HG03095 (cell line): ENCODE measurements at regions not wholly inside any gene's neighbourhood (a gene's known extent, or its start where the extent isn't known, plus 50 kb on each side); places are given as distances from the start of the nearest gene placed in this dataset.

ENCODE experiments used
- ATAC-seq: cut with Tn5 transposase; IDR thresholded peaks from one replicate; pipeline ENCODE4 v1.9.1; 2021; ENCODE audit warnings: moderate library complexity; ENCODE audit not compliant: unreplicated experiment

GRCh38 chr14:101040538-101041442 is 137.3 kb upstream of the RTL1 start:
- no peak for ATAC-seq

DNA sequence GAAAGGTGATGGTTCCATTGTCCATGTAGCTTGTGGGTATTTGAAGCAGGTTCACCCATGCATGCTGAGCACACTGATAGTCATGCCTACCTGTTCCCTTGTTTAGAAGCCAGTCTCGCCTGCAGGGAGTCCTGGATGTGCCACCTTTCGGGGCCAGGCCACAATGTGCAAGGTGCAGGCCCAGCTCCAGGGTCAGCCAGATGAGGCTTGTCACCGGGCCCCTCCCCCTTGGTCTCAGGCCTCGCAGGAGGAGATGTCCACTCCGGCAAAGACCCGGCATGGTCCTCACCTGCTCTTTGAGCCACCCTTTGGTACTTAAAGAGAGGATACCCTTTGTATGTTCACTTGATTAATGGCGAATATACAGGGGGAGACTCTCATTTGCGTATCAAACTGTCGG is 140.4 kb upstream of the RTL1 start:
- ATAC-seq, result no peak

DNA sequence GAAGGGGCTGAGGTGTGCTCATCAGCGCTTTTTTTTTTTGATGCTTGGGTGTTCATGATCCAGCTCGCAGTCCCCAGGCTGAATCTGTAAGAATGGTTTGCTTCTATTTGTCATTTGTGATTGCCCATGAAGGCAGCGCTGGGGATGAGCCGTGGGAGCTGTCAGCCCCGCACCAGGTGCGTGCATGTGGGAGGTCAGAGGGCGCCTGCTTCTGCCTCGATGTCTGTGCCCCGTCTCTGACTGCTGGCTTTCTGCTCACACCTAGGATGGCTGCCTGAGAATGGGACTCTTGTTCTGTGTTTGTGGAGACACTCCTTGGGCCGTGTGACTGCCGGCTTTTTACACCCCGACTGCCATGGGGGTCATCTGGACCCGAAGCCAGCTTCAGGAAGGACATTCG is 141.2 kb upstream of the RTL1 start:
- no peak for ATAC-seq

DNA sequence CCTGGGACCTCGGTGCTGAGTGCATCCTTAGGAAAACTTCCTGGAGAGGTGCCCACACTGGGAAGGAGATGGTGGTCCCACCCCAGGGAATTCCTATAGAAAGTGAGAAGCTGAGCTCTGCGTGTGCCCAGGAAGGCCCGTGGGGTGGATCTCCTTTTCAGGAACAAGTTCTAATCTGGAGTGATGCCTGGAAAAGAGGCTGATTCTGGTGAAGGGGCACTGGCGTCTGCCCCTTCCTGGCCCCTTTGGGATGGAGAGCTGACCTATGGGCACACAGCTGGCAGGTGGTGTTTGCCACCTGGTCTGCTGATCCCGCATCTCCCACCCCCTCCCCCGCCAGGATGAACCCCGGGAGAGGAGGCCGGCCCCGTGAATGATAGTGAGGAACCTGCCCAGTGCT is 142.0 kb upstream of the RTL1 start:
- no peak for ATAC-seq

- no peak for ATAC-seq
Measured at GRCh38 chr14:101046071-101046470, 142.5 kb upstream of the RTL1 start.

DNA sequence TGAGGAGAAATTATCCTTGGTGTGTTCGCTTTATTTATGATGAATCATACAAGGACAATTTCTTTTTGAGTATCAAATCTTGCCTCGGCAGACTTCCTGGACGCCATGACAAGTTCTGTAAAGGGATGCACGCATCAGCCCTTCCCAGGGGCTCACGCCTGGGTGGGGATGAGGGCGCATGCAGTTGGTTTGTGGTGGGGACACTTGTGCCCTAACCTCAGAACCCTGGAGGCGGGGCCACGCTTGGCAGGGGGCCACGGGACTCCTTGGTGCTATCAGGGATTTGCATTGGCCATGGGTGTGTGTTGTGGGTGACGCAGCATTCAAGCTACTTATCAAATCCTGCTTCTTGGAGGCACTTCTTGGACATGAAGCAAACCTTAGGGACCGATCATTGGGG is 143.8 kb upstream of the RTL1 start:
- ATAC-seq, result no peak

- ATAC-seq, result no peak
Measured at GRCh38 chr14:101048766-101049165, 145.2 kb upstream of the RTL1 start.

GRCh38 chr14:101049511-101049910 is 146.0 kb upstream of the RTL1 start:
- no peak for ATAC-seq

DNA sequence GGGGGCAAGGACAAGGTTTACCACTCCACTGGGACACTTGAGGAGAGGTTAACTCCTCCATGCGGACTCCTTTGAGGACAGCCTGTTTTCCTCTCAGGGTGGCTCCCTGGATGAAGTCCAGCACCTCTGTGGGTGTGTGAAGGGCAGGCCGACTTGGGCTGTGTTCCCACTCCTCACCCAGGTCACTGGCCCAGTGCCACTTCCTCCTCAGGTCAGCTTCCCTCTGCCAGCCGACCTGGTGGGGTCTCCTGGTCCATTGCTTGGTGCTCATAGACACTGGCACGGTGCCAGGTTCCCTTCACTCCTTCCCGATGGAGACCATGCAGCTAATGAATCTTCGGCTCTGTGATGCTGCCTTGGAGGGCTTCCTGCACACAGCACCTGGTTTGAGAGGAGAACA is 146.4 kb upstream of the RTL1 start:
- ATAC-seq, result no peak

DNA sequence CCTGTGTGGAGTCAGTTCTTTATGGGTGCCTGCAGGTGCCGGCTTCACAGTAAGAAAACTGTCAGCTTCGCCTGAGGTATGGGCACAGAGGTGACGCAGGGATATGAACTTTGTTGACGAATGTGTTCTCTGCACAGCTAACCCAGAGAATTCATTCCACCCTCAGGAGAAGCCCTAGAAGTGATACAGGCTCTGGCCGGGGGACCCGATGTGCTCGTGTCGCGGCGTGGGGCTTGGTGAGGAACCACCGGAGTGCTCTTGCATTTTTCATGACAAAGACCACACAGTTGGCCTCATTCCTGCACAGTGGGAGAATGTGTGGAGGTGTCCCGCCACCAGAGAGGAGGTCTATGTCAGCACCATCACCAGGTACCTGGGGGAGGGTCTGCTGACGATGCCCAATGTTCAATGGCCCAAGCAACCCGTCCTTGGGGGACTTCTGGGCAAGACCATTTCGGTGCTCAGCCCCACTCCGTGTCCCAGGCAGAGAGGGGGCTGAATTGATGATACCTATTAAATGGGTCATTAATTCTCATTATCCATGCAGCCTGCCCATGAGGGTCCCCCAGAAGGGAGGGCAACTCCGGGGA is 147.5 kb upstream of the RTL1 start:
- ATAC-seq, result no peak

DNA sequence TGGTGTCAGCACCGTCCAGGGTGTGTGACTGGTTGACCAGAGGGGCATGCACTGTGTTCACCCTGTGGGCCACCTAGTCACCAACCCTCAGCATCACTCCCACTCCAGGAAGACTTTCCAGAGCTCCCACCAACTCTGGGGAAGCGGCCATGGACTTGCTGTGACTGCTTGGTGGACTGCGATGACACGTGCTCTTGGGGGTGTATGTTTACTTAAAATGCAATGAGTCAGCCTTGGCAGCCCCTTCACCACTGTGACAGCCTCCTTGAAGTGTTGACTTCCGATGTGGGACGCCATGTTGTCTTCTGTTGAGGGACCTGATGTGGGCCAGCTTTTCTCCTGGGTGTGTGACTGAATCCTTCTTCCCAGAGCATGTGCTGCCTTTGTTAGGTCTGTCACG is 151.1 kb upstream of the RTL1 start:
- no peak for ATAC-seq

- ATAC-seq, result no peak
Measured at GRCh38 chr14:101055106-101055662, 151.7 kb upstream of the RTL1 start.

DNA sequence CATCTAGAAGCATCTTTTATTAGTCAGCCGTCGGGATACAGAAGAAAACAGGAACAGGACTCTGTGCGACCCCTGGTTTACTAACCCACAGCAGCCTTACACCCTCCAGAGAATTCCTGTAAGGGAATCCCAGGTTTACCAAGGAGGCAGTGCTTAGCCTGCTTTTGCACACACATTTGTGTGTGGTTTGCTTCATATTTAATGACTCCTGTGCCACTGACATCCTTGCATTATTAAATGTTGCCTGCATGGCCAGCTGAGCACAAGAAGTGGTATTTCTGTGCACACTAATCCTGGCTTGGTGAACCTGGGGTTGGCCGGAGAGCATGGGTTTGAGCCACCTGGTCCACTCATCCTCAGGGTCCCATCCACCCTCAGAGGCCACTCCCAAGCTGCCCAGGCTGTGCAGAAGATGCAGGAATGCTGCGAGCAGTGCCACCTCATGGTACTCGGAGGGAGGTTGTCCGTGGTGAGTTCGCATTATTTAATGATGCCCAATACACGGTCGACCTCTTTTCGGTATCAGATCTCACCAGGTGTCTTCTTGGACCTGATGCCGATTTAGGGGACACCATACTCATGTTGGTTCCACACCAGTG is 152.4 kb upstream of the RTL1 start:
- ATAC-seq, result no peak

- no peak for ATAC-seq
Measured at GRCh38 chr14:101056446-101056845, 152.9 kb upstream of the RTL1 start.

DNA sequence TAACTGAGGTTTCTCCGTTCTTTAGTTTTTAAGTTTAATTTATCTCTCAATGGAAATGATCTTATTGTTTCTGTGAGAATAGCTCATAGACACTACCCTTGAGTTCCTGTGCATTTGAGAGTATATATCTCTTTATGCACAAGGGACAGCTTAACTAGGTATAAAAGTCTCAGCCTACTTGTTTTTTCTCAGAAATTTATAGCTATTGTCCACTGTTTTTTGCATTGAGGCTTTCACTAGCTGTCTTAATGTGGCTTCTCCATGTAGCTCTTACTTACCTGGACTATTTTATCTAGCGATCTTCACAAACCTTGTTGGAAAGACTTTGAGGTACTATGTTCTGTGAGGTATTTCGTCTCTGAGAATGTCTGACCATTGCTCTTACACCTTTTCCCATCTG is 153.9 kb upstream of the RTL1 start:
- ATAC-seq, result no peak

DNA sequence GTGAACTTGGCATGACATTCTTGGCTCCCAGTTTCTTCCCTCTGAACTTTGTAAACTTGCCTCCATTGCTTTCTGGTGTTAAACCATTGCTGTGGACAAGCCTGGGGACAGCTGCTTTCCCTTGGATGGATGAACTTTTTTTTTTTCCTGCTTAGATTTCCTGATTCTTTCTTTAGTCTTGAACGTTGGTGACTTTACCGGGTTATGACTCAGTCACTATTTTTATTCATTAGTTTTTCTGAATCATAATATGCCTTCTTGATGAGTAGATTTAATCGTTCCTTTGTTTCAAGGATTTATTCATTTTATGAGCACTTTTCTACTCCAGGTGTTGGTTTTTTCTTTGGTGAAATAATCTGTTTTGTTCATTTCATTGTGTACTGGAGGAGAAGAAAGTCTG is 155.0 kb upstream of the RTL1 start:
- no peak for ATAC-seq

DNA sequence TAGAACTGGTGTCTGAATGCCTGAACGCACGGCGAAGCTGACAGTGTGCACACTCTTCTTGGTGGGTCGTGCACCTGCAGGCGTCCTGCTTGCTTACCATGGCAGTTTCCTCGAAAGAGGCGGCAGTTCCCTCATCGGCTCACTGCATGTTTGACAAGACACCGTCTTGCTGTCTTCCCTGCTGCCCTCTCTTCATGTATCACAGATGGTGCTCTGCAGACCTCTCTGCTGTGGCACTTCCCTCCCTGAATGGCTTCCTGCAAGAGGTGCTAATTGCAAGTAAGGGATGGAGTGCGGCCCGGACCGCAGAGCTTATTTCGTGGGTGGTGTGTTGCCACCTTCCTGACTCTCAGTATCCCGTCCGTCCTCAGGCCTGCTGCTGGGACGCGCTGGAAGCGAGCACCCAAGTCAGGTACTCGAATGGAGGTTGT is 156.7 kb upstream of the RTL1 start:
- ATAC-seq, result no peak

DNA sequence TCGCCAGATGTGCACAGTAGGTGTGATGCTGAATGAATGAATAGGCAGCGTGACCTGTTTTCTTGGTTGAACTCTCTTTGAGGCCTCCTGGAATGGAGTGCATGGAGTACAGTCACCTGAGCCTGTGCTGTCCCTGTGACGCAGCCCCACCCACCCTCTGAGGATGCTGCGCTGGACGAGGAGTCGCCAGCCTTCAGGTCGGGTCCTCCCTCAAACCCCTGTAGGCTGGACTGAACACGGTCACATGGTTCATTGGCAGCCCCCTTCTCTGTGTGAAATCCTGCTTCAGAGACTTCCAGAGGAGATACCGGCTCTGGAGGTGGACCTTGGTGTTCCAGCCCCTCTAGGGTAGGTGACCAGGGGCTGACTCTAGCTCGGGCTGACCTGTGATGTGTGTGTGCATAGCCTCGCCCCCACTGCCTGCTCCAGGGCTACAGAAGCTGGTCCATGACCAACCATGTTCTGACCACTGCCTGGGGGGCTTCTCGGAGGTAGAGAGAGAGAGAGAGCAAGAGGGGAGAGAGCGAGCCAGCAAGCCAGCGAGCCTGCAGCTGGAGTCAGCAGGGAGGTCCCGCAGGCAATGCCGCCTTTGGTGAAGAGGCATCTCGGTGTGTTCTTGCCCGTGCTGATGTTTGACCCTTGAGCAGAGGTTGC is 158.0 kb upstream of the RTL1 start:
- no peak for ATAC-seq

GRCh38 chr14:101062065-101062450 is 158.5 kb upstream of the RTL1 start:
- ATAC-seq, result no peak

- no peak for ATAC-seq
Measured at GRCh38 chr14:101062601-101063000, 159.1 kb upstream of the RTL1 start.

- ATAC-seq, result no peak
Measured at GRCh38 chr14:101063121-101063520, 159.6 kb upstream of the RTL1 start.
